GM13976 (cell line): ENCODE measurements at regions not wholly inside any gene's neighbourhood (a gene's known extent, or its start where the extent isn't known, plus 50 kb on each side); places are given as distances from the start of the nearest gene placed in this dataset.
A peak's percentile ranks its signal among the peaks of the same experiment; 100 is the strongest.

Source experiments
- DNase-seq: peaks from one replicate; pipeline ENCODE4 v3.0.0; 2012; ENCODE audit warnings: low spot score
- CTCF ChIP-seq: IDR thresholded peaks from 2 replicates; pipeline ENCODE4 v1.5.1; 2012; ENCODE audit warnings: borderline replicate concordance, mild to moderate bottlenecking; ENCODE audit not compliant: insufficient read depth; ENCODE audit errors: extremely low read depth, missing control alignments, control extremely low read depth
- in situ Hi-C: fragments of 300-500 bp; cut with MboI; formaldehyde crosslinking; loops from one replicate; pipeline ENCODE4 v1.12.0; 2022; ENCODE audit warnings: low sequenced_read_pairs, mixed read lengths, inconsistent platforms; ENCODE audit not compliant: unreplicated experiment

- TF ChIP-seq CTCF: no peak
- no peak for DNase-seq
- in situ Hi-C loops: loop anchor here (25.0 kb wide), 1 partner anchor 967 kb away; no protein-coding TSS in a partner anchor
Observed at GRCh38 chr2:234145057-234145456, 94.6 kb downstream of the SPP2 start.

GRCh38 chr2:234143896-234144295, 93.4 kb downstream of the SPP2 start:
- in situ Hi-C loops: loop anchor here (25.0 kb wide), 1 partner anchor 968 kb away; no protein-coding TSS in a partner anchor
- no peak for TF ChIP-seq CTCF

GRCh38 chr2:234142530-234142929, 92.0 kb downstream of the SPP2 start:
- in situ Hi-C loops: loop anchor here (25.0 kb wide), 1 partner anchor 970 kb away; no protein-coding TSS in a partner anchor
- TF ChIP-seq CTCF: no peak
- no peak for DNase-seq

More at GRCh38 chr2:234143896-234144295, 93.4 kb downstream of the SPP2 start:
- no peak for DNase-seq

GRCh38 chr2:234139755-234140154, 89.3 kb downstream of the SPP2 start:
- TF ChIP-seq CTCF: no peak
- in situ Hi-C loops: loop anchor here (10.0 to 25.0 kb wide), 2 partner anchors 365 to 973 kb away; no protein-coding TSS in a partner anchor

GRCh38 chr2:234138836-234139235, 88.3 kb downstream of the SPP2 start:
- TF ChIP-seq CTCF: no peak
- DNase-seq: no peak
- in situ Hi-C loops: loop anchor here (10.0 to 25.0 kb wide), 2 partner anchors 366 to 973 kb away; no protein-coding TSS in a partner anchor

More at GRCh38 chr2:234139755-234140154, 89.3 kb downstream of the SPP2 start:
- no peak for DNase-seq

- TF ChIP-seq CTCF: no peak
- no peak for DNase-seq
- in situ Hi-C loops: loop anchor here (10.0 to 25.0 kb wide), 2 partner anchors 367 to 975 kb away; no protein-coding TSS in a partner anchor
Observed at GRCh38 chr2:234137400-234138014, 87.0 kb downstream of the SPP2 start.

- peak; percentile 15 for TF ChIP-seq CTCF
- DNase-seq: no peak
- in situ Hi-C loops: loop anchor here (10.0 to 25.0 kb wide), 2 partner anchors 368 to 976 kb away; no protein-coding TSS in a partner anchor
Observed at GRCh38 chr2:234136461-234136860, 86.0 kb downstream of the SPP2 start.
